ENCODE measurements at regions not wholly inside any gene's neighbourhood (a gene's known extent, or its start where the extent isn't known, plus 50 kb on each side); places are given as distances from the start of the nearest gene placed in this dataset.
"Not testable (repeated sequence)": the region's sequence is repeated elsewhere in the genome, so short reads cannot be mapped to it uniquely, and the experiment has no call there.

DNA sequence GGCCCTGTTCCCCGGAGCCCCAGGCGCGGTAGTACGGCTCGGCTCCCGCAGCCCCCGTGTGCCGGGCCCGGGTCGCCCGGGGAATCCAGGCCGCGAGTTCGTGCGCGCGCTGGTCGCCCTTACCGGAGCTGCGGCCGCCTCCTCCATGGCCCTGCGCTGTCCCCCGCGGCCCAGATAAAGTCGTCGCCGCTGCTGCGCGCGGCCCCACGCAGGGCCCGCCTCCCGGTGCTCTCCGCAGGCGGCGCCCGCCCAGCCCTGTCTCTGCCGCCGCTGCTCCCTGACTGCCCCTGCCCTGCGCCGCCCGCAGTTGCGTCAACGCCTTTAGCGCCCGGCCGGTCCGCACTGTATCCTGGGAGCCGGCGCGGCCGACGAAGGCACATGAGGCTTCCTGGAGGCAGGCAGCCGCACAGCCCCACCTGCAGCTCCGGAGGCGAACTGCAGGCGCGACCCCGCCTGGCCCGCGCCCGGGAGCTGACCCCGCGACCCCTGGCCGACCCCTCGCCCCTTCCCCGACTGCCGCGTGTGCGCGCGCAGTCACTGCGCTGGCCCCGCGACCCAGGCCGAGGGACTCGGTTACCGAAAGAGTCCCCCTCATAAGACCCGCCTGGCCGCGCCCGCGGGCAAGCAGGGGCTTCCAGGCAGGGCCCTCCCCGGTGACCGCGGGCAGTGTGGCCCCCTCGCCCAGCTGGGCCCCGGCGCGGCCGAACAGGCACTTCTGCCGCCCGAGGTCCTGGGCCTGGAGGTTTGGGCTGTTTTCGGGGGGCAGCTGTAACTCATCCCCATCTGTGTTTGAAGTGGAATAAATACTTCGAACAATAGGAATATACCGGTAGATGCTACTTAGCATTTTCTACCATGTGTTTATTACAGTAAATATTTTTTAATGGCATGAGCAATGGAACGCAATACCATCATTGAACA, 127.1 kb upstream of the ZNF746 start:
- DNase-seq (ENCODE audit: low spot score) (peak; percentile 91), ATAC-seq (ENCODE audit: low read depth) (peak; percentile 96)
- Histone ChIP-seq H3K4me3 (ENCODE audit: severe bottlenecking) (peak overlapping the region; percentile 73), H3K9me3 (ENCODE audit: severe bottlenecking) (no peaks in the 10 kb centered on the region), H3K27me3 (ENCODE audit: insufficient read depth, poor library complexity, severe bottlenecking) (peaks cover 3% of the 10 kb centered on the region), H3K4me1 (ENCODE audit: insufficient read depth, poor library complexity, severe bottlenecking) (peaks cover 5% of the 10 kb centered on the region), H3K27ac (ENCODE audit: poor library complexity, severe bottlenecking) (peak overlapping the region; percentile 59), H3K36me3 (ENCODE audit: low read depth) (peaks cover 22% of the 10 kb centered on the region)
- TF ChIP-seq, protein P1, sequence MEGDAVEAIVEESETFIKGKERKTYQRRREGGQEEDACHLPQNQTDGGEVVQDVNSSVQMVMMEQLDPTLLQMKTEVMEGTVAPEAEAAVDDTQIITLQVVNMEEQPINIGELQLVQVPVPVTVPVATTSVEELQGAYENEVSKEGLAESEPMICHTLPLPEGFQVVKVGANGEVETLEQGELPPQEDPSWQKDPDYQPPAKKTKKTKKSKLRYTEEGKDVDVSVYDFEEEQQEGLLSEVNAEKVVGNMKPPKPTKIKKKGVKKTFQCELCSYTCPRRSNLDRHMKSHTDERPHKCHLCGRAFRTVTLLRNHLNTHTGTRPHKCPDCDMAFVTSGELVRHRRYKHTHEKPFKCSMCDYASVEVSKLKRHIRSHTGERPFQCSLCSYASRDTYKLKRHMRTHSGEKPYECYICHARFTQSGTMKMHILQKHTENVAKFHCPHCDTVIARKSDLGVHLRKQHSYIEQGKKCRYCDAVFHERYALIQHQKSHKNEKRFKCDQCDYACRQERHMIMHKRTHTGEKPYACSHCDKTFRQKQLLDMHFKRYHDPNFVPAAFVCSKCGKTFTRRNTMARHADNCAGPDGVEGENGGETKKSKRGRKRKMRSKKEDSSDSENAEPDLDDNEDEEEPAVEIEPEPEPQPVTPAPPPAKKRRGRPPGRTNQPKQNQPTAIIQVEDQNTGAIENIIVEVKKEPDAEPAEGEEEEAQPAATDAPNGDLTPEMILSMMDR (IDR thresholded peaks at IDR 0.05; ENCODE audit: poor library complexity, severe bottlenecking), result peak; percentile 93

DNA sequence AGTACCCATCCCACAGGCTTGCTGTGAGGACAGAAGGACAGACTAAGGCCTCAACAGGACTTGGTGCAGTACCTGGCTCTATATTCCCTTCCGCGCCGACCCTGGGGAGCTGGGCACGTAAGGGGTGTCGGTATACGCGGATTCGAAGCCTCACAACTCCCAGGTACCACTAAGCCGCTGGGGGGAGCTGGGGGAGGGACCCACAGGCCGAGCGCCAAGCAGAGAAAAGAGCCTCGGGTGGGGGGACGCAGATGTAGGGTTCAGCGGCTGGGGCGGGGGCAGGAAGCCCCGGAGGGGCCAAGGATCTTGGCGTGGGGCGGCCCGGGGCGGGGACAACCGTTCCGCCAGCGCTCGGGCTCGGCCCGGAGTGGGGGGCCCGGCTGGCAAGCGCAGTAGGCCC, 126.4 kb upstream of the ZNF746 start:
- TF ChIP-seq, protein P1 (IDR thresholded peaks at IDR 0.05; ENCODE audit: poor library complexity, severe bottlenecking), result no peak
- H3K27ac ChIP-seq (ENCODE audit: poor library complexity, severe bottlenecking), result peak overlapping the region; percentile 59
- ATAC-seq (ENCODE audit: low read depth) (peak; percentile 20), DNase-seq (ENCODE audit: low spot score) (no peak)
- peaks cover 29% of the 10 kb centered on the region for H3K36me3 ChIP-seq (ENCODE audit: low read depth)
- no peaks in the 10 kb centered on the region for H3K9me3 ChIP-seq (ENCODE audit: severe bottlenecking)
- H3K4me1 ChIP-seq (ENCODE audit: insufficient read depth, poor library complexity, severe bottlenecking), result peaks cover 5% of the 10 kb centered on the region
- peaks cover 3% of the 10 kb centered on the region for H3K27me3 ChIP-seq (ENCODE audit: insufficient read depth, poor library complexity, severe bottlenecking)
- H3K4me3 ChIP-seq (ENCODE audit: severe bottlenecking), result peak overlapping the region; percentile 73

GRCh38 chr7:149623262-149623997, 125.8 kb upstream of the ZNF746 start:
- H3K27me3 ChIP-seq (ENCODE audit: insufficient read depth, poor library complexity, severe bottlenecking); DNase-seq (ENCODE audit: low spot score); H3K9me3 ChIP-seq (ENCODE audit: severe bottlenecking); H3K4me1 ChIP-seq (ENCODE audit: insufficient read depth, poor library complexity, severe bottlenecking): not testable (repeated sequence)
- peak; percentile 21 for ATAC-seq (ENCODE audit: low read depth)
- Histone ChIP-seq H3K36me3 (ENCODE audit: low read depth) (peaks cover 34% of the 10 kb centered on the region), H3K4me3 (ENCODE audit: severe bottlenecking) (peak overlapping the region; percentile 73), H3K27ac (ENCODE audit: poor library complexity, severe bottlenecking) (peak overlapping the region; percentile 59)

DNA sequence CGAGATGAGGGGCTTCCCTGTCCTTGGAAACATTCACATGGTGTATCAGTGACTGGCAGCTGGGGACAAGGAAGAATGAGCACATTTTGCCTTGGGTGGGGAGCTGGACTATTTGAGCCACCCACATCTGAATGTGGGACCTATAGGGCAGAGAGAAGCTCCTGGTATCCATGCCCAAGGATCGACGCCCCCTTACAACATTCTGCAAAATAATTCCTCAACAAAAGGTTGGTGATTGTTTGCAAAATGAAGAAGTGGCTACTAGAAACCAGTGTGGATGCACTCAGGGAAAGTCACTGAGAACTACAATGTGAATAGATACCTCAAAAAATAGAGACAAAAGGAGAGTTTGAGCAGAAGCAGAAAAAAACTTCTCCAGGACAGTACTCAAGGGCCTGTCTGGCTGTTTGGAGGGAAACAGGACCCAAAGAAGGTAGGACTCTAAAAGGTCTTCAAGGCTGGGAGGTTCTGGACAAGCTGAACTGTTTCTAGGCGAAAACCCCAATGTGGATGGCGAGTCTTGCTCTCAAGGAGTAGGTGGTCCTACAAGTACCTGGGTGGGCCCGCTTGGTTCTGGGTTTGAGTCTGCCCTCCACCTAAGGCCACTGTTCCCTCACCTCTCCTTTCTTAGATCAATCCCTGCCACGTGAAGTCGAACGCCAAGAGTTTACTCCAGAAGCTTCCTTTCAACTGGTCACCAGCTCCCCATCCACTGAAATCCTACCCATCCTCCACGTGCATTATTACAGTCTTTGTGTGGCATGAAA, 125.0 kb upstream of the ZNF746 start:
- peaks cover 34% of the 10 kb centered on the region for H3K36me3 ChIP-seq (ENCODE audit: low read depth)
- TF ChIP-seq, protein P1 (IDR thresholded peaks at IDR 0.05; ENCODE audit: poor library complexity, severe bottlenecking), result no peak
- H3K9me3 ChIP-seq (ENCODE audit: severe bottlenecking), result no peaks in the 10 kb centered on the region
- H3K4me1 ChIP-seq (ENCODE audit: insufficient read depth, poor library complexity, severe bottlenecking), result peaks cover 5% of the 10 kb centered on the region
- H3K27me3 ChIP-seq (ENCODE audit: insufficient read depth, poor library complexity, severe bottlenecking), result no peaks in the 10 kb centered on the region
- H3K27ac ChIP-seq (ENCODE audit: poor library complexity, severe bottlenecking), result no peak overlapping the region
- ATAC-seq (ENCODE audit: low read depth) (no peak), DNase-seq (ENCODE audit: low spot score) (no peak)
- peak overlapping the region; percentile 73 for H3K4me3 ChIP-seq (ENCODE audit: severe bottlenecking)

DNA sequence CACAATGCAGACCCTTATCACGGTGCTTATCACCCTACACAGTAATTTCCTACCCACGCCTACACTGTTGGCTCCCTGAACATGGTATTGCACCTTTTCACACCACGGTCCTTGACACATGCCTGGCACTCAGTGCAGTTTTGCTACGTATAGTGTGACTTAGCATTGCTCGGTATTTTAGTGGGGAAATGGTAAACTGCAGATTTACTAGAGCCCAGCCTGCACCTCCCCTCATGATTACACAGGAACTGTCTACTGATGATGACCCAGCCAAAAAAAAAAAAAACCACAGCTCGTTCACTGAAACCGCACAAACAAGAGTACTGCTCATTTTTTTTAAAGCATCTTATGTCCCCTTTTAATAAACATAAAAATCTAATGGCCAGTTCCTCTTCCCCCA, 124.2 kb upstream of the ZNF746 start:
- no peak overlapping the region for H3K27ac ChIP-seq (ENCODE audit: poor library complexity, severe bottlenecking)
- no peaks in the 10 kb centered on the region for H3K27me3 ChIP-seq (ENCODE audit: insufficient read depth, poor library complexity, severe bottlenecking)
- H3K36me3 ChIP-seq (ENCODE audit: low read depth), result peaks cover 38% of the 10 kb centered on the region
- H3K4me3 ChIP-seq (ENCODE audit: severe bottlenecking), result no peak overlapping the region
- DNase-seq (ENCODE audit: low spot score), result no peak
- TF ChIP-seq, protein P1 (IDR thresholded peaks at IDR 0.05; ENCODE audit: poor library complexity, severe bottlenecking), result no peak
- H3K4me1 ChIP-seq (ENCODE audit: insufficient read depth, poor library complexity, severe bottlenecking), result peaks cover 5% of the 10 kb centered on the region
- ATAC-seq (ENCODE audit: low read depth), result no peak
- H3K9me3 ChIP-seq (ENCODE audit: severe bottlenecking), result no peaks in the 10 kb centered on the region

Measured in RWPE2 (cell line).